ENCODE measurements at regions not wholly inside any gene's neighbourhood (a gene's known extent, or its start where the extent isn't known, plus 50 kb on each side); places are given as distances from the start of the nearest gene placed in this dataset.

DNA sequence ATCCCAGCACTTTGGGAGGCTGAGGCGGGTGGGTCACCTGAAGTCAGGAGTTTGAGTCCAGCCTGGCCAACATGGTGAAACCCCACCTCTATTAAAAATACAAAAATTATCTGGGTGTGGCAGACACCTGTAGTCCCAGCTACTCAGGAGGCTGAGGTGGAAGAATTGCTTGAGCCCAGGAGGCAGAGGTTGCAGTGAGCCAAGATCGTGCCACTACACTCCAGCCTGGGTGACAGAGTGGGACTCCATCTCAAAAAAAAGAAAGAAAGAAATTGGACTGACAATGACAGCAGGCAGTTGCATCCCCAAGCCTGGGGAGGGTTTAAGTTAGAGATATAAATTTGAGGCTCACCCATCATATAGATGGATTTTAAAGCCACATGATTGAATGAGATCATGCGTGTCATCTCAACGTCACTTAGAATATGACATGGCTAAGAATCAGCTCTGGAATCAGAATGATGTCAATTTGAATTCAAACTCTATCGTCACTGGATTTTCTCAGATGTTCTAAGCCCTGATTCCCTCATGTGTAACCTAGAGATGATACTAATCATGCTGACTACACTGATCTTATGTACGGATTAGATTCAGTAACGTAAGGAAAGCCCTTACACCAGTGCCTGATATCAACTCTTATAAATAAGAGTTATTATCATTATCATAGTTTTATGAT lies 534.0 kb upstream of the JARID2 start:
- Histone ChIP-seq H3K36me3 (no peaks in the 10 kb centered on the region), H3K4me1 (peaks cover 1 to 12% (median 9%) of the 10 kb centered on the region in 4 donors), H3K9me3 (peaks cover 0 to 7% (median 0%) of the 10 kb centered on the region in 4 donors), H3K4me3 (no peak overlapping the region), H3K27ac (peak overlapping the region in 2 of 5 donors; percentile 8 to 34), H3K27me3 (no peaks in the 10 kb centered on the region)
- no peak for DNase-seq
- intact Hi-C loops (cut with DNase I; ENCODE audit: low total_unique reads), result no loop called here
- WGBS, 5 donors, result 84 to 92% (median 89%) methylated on average over 7 of the region's 7 CpGs
- TF ChIP-seq POLR2A (IDR thresholded peaks at IDR 0.05) (no peak), POLR2AphosphoS5 (IDR thresholded peaks at IDR 0.05) (no peak), EP300 (IDR thresholded peaks at IDR 0.05) (no peak), CTCF (IDR thresholded peaks at IDR 0.05) (no peak)

GRCh38 chr6:14713008-14713960 lies 532.6 kb upstream of the JARID2 start:
- DNase-seq, result no peak
- Histone ChIP-seq H3K27me3 (no peaks in the 10 kb centered on the region), H3K9me3 (peaks cover 0 to 7% (median 0%) of the 10 kb centered on the region in 4 donors), H3K36me3 (no peaks in the 10 kb centered on the region), H3K4me1 (peaks cover 0 to 6% (median 4%) of the 10 kb centered on the region in 4 donors), H3K4me3 (no peak overlapping the region), H3K27ac (peak overlapping the region in 2 of 5 donors; percentile 23 to 53)
- TF ChIP-seq POLR2AphosphoS5 (IDR thresholded peaks at IDR 0.05), result peak in 1 of 3 donors; percentile 59
- no peak for TF ChIP-seq POLR2A (IDR thresholded peaks at IDR 0.05)
- intact Hi-C loops (cut with DNase I; ENCODE audit: low total_unique reads), result no loop called here
- WGBS, 5 donors, result 56 to 71% (median 62%) methylated on average over 15 of the region's 15 CpGs

GRCh38 chr6:14713966-14714631 lies 531.8 kb upstream of the JARID2 start:
- Histone ChIP-seq H3K4me1 (peaks cover 0 to 6% (median 4%) of the 10 kb centered on the region in 4 donors), H3K9me3 (peaks cover 0 to 7% (median 0%) of the 10 kb centered on the region in 4 donors), H3K36me3 (no peaks in the 10 kb centered on the region), H3K27ac (peak overlapping the region in 1 of 5 donors; percentile 53), H3K27me3 (no peaks in the 10 kb centered on the region), H3K4me3 (no peak overlapping the region)
- WGBS, 5 donors, result 56 to 77% (median 66%) methylated on average over 3 of the region's 3 CpGs
- DNase-seq, result no peak
- intact Hi-C loops (cut with DNase I; ENCODE audit: low total_unique reads), result no loop called here
- TF ChIP-seq POLR2A (IDR thresholded peaks at IDR 0.05) (no peak), POLR2AphosphoS5 (IDR thresholded peaks at IDR 0.05) (no peak), EP300 (IDR thresholded peaks at IDR 0.05) (no peak), CTCF (IDR thresholded peaks at IDR 0.05) (no peak)

DNA sequence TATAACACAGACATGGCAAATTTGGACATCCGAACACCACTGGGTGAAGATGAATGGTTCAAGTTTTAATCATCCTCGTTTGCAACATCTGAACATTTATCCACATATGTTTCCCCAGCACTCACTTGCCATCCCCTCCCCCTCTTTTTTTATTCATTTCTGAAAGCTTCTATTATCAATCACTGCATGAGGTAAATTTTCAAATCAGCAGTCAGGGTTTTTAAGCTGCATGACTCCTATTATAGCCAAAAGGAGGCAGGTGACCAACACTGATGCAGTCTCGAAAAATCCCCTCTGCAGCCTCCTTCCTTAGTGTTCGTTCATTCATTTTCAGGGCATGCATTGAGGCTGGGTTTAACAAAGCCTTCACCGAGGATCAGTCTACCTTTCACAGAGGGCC lies 530.8 kb upstream of the JARID2 start:
- TF ChIP-seq CTCF (IDR thresholded peaks at IDR 0.05), result no peak
- no peak for TF ChIP-seq POLR2AphosphoS5 (IDR thresholded peaks at IDR 0.05)
- TF ChIP-seq EP300 (IDR thresholded peaks at IDR 0.05), result no peak
- no peak for TF ChIP-seq POLR2A (IDR thresholded peaks at IDR 0.05)
- 89 to 94% (median 91%) methylated on average over 5 of the region's 5 CpGs for WGBS, 5 donors
- Histone ChIP-seq H3K4me1 (peaks cover 0 to 6% (median 4%) of the 10 kb centered on the region in 4 donors), H3K27ac (no peak overlapping the region), H3K36me3 (no peaks in the 10 kb centered on the region), H3K4me3 (no peak overlapping the region), H3K27me3 (no peaks in the 10 kb centered on the region), H3K9me3 (peaks cover 0 to 7% (median 0%) of the 10 kb centered on the region in 4 donors)
- intact Hi-C loops (cut with DNase I; ENCODE audit: low total_unique reads), result no loop called here
- DNase-seq, result no peak
